Activated CD8-positive, alpha-beta memory T cell treated with anti-CD3 and anti-CD28 coated beads for 48 hours (primary cell): ENCODE measurements at regions not wholly inside any gene's neighbourhood (a gene's known extent, or its start where the extent isn't known, plus 50 kb on each side); places are given as distances from the start of the nearest gene placed in this dataset.

Source experiments
- DNase-seq, 3 experiments: peaks; one replicate each; pipeline ENCODE4 v3.0.0-alpha.2; 2020; ENCODE audit warnings: low read depth in 2 of 3, low spot score in 2 of 3

DNA sequence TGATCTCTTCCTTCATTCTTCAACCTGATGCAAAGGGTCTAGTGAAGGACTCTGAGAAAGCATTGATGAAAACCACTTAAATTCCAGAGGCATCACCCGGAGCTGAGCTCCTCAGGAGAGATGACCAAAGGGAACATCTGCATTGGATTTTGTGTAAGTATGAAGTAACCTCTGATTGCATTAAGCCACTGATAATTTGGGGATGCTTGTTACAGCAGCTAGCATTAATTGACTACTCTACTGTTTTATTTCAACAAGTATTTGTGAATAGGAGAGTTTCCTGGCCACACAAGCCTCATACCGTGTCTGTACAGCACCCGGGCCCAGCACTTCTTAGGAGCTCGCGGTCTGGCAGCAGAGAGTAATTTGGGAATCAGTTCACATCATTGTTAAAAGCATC is 250.7 kb upstream of the POU3F1 start:
- no peak for DNase-seq

DNA sequence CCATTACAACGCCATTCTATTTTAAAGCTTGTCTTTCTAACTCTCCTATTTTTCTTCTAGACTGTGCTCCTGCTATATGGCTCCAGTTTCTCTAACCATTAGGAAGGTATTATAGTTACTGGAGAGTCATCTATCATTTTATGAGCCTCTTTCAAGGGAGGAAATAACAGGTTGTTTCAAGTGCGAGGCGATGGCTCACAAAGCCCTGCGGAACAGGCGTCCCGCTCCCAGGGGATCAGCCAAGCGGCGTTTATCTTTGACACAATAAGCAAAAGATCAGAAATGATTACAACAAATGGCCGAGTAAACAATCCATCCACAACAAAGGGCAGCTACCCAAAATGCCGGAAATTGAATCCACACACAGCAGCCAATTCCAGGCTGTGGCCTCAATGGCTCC is 249.5 kb upstream of the POU3F1 start:
- no peak for DNase-seq

GRCh38 chr1:38293567-38293966 is 247.0 kb upstream of the POU3F1 start:
- no peak for DNase-seq

DNA sequence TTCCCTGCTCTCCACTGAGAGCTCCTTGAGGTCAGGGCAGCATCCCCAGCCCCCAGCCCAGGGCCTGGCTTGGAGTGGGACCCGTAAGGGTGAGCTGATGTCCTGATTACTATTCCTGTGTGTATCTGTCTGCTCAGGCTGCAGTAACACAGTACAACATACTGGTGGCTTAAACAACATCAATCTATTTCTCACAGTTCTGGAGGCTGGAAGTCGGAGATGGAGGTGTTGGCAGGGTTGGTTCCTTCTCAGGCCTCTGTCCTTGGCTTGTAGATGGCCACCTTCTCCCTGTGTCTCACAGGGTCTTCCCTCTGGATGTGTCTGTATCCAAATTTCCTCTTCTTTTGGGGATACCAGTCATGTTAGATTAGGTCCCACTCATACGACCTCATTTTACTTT is 246.4 kb upstream of the POU3F1 start:
- DNase-seq, result no peak

GRCh38 chr1:38291906-38292521 is 245.4 kb upstream of the POU3F1 start:
- DNase-seq, result no peak

- DNase-seq, result no peak
These were observed 244.7 kb upstream of the POU3F1 start for GRCh38 chr1:38291336-38291735.

DNA sequence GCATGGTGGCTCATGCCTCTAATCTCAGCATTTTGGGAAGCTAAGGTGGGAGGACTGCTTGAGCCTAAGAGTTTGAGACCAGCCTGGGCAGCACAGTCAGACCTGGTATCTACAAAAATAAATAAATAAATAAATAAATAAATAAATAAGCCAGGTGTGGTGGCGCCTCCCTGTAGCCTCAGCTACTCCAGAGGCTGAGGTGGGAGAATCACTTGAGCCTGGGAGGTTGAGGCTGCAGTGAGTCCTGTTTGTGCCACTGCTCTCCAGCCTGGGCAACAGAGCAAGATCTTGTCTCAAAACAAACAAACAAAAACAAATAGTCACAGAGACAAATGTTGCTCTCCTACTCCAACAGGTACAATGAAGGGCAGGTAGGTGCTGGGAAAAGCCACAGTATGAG is 242.4 kb upstream of the POU3F1 start:
- DNase-seq, result no peak

DNA sequence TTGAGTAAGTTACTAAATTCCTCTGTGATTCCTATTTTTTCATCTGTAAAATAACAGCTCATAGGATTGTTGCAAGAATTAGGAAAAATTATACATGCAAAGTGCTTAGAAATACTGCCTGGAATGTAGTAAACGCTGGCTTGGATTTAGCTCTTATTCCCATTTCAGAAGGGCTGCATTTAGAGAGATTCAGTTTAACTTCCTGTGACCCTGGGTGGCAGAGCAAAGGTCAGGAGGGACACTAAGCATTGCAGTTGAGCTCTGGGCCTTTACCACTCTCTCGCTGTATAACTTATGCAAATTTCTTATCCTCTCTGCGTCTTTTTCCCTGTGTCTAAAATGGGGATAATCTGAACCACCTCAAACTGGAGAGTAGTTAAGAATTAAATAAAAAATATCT is 241.0 kb upstream of the POU3F1 start:
- no peak for DNase-seq

GRCh38 chr1:38287036-38287435 is 240.4 kb upstream of the POU3F1 start:
- DNase-seq, result no peak

DNA sequence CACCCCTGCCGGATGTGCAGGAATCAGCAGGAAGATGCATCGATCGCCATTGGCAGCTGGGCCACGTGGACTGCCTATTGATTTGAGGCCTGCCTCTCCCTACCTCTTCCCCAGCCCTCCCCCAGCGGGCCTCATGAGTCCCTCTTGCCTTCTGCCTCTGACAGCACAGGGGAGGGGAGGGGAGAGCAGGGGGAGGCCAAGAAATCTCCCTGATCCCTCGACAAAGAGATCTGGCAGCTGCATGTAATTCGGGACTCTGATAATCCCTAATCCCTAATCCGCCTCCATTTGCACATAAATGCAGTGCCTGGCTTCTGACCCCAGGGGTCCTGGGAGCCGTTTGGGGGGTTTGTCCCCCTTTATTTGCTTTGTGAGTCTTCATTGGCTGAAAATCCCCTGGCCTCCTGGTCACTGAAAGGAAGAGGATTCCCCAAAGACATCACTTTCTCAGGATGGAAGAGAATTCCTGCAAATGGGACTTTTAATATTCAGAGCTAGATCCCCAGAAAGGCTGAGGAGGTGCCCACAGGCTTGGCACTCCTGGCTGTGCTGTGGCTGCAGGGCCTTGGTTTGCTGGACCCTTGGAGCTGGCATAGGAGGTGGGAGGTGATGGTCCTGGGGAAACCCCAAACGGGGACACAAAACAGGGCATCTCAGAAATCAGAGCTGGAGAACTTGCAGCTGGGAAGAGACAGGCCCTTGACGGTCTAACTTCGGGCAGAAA is 239.4 kb upstream of the POU3F1 start:
- no peak for DNase-seq

- DNase-seq, result no peak
These were observed 238.4 kb upstream of the POU3F1 start for GRCh38 chr1:38284953-38285352.

DNA sequence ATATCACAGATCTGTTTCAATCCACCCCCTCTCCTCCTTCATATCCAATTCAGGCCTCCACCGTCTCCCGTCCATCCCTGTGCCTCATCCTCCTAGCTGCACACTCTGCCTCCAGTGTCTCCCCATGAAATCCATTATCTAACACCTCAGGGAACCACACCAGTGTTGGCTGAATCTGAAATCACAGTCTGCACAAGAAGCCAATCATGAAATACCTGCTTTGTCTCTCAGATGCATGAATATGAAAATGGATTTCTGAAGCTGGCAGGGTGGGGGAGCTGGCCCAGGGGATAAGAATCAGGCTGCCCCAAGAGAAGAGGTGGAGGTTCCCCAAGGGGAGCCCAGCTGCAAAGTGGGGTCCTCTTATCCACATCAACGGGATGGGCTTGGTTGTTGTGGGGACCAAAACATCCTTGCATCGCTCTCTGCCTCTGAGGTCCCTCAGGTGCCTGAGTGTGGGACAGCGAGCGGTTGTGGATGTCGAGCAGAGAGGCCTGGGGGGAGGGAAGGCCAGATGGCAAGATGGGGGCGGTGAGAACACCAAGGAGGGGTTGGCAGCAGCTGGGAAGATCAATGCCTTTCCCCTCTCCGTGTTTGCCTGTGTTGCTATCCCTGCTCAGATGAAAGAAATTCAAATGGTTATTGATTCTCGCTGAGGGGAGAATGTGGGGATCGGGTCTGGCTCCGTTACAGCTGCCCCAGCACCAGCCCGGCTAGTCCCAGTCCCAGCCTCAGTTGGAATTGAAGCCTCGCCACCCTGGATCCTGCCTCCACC is 237.3 kb upstream of the POU3F1 start:
- no peak for DNase-seq

GRCh38 chr1:38279148-38279547 is 232.6 kb upstream of the POU3F1 start:
- DNase-seq, result no peak

- DNase-seq, result no peak
These were observed 231.1 kb upstream of the POU3F1 start for GRCh38 chr1:38277646-38278045.

- DNase-seq, result no peak
These were observed 229.4 kb upstream of the POU3F1 start for GRCh38 chr1:38275960-38276359.

DNA sequence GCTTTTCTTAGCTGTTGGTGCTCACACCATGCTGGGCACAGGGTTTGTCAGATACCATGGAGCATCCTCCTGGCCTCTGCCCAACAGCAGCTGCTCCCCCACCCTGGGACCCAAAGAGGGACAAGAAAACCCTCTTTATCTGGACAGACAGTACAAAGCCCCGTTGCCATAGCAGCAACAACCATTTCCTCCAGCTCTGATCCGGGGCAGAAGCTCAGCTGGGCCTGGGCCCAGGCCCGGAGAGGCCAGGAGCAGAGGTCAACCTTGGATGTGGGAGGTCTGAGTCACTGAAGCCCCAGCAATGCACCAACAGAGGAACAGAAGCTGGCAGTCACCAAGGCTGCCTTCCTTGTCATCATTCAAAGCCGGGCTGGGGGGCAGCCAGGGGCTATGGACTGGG is 228.4 kb upstream of the POU3F1 start:
- no peak for DNase-seq

DNA sequence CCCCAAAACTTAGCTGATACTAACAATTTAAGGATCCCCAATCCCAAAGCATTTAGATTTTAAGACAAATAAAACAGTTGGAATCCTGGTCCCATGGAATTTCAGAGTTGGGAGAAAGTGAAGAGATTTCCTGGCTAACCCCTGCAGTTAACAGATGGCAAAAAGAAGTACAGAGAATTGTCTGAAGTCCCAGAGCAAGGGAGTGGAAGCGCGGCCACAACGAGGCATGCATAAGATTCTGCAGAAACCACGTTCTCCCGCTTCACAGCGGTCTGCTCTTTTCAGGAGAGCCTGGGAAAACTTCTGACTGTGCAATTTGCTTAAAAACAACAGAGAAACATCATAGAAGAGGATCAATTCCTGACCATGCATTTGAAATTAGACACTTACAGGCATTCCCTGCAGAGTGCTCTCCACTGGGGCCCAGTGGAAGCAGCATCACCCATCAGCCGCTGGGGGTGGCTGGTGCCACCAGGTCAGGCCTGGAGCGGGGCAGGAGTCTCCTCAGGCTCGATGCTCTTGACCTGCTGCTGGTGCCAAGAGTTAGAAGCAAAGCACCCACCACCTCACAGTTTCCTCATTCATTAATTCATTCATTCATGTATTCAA is 226.7 kb upstream of the POU3F1 start:
- DNase-seq, result no peak

- no peak for DNase-seq
These were observed 225.9 kb upstream of the POU3F1 start for GRCh38 chr1:38272515-38272914.

DNA sequence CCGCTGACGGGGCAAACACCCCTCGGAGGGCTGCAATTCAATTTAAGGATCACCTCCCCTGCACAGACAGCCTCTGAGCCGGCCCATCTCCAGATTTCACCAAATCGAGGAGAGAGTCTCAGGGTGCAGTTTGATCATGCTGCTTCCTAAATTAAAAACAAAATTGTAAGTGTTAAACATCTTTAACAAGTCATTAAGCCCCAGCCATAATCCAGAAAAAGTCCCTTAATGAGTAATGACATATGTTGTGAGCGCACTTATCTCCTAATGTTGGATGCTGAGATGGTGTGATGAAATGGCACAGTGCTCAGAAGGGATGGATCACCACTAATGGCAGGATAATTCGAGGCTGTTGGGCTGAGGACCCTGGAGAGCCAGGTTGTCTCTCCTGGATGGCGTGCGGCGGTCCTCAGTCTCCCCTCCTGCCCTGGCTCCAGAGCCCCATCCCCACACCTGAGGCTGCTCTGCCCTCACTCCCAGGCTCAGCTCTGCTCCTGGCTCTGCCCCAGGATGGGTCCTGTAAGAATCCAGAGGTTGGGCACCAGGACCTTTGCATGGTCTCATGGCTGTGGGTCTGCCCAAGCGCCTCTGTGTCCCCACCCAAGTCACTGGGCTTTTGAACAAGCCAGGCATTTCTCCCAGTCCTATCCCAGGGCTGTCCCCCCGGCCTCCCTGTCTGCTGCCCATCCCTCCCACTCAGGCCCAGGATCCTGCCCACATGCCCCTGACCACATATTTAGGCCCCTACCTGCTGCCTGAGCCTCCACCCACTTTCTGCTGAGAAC is 224.4 kb upstream of the POU3F1 start:
- no peak for DNase-seq

GRCh38 chr1:38269923-38270848 is 223.6 kb upstream of the POU3F1 start:
- DNase-seq, result no peak
